H1 (cell line): ENCODE measurements at regions not wholly inside any gene's neighbourhood (a gene's known extent, or its start where the extent isn't known, plus 50 kb on each side); places are given as distances from the start of the nearest gene placed in this dataset.

Experiments
- CTCF ChIA-PET: fragments of 300-600 bp; sonication (Branson Sonifier 250); formaldehyde crosslinking; loops from one replicate; lab custom pipeline; 2021; ENCODE audit not compliant: partially characterized antibody; lab: Charles Lee
- POLR2A ChIA-PET: fragments of 300-600 bp; sonication (Branson Sonifier 250); formaldehyde crosslinking; loops from one replicate; lab custom pipeline; 2021; ENCODE audit warnings: inconsistent platforms; ENCODE audit not compliant: partially characterized antibody; lab: Charles Lee
- DNase-seq, 2 experiments: peaks; one replicate each; pipeline versions ENCODE4 v3.0.0 to v3.0.0-alpha.2; 2010 to 2022; ENCODE audit warnings: low spot score in 2 of 2, low read depth in 1 of 2, mixed read lengths in 1 of 2
- FAIRE-seq: peaks from 2 replicates; lab custom pipeline; 2011; peaks lifted over from hg19 to GRCh38; lab: Jason Lieb, UNC
- H2AFZ ChIP-seq: 2 replicates; pipeline ENCODE4 v1.8.1; 2012; ENCODE audit warnings: low read length, inconsistent platforms
- H2AK5ac ChIP-seq: 2 replicates; pipeline ENCODE4 v1.6.1; 2013; ENCODE audit warnings: low read depth, low read length
- H2BK120ac ChIP-seq: replicated peaks from 2 replicates; pipeline ENCODE3; 2013; ENCODE audit warnings: low read depth, low read length, inconsistent platforms
- H2BK12ac ChIP-seq: 2 replicates; pipeline ENCODE4 v1.6.1; 2013; ENCODE audit warnings: low read depth, low read length
- H2BK15ac ChIP-seq: 2 replicates; pipeline ENCODE4 v1.6.1; 2013; ENCODE audit warnings: low read length
- H2BK20ac ChIP-seq: 2 replicates; pipeline ENCODE4 v1.6.1; 2013; ENCODE audit warnings: low read length
- H2BK5ac ChIP-seq: 2 replicates; pipeline ENCODE4 v1.6.1; 2013; ENCODE audit warnings: low read depth, low read length
- H3K14ac ChIP-seq: 2 replicates; pipeline ENCODE4 v1.6.1; 2013; ENCODE audit warnings: inconsistent platforms; ENCODE audit not compliant: insufficient read length
- H3K18ac ChIP-seq: 2 replicates; pipeline ENCODE4 v1.6.1; 2013; ENCODE audit warnings: low read length; ENCODE audit errors: extremely low read depth
- H3K23ac ChIP-seq: 2 replicates; pipeline ENCODE4 v1.6.1; 2013; ENCODE audit warnings: inconsistent platforms; ENCODE audit not compliant: insufficient read length
- H3K23me2 ChIP-seq: 2 replicates; pipeline ENCODE4 v1.6.1; 2013; ENCODE audit warnings: low read depth, low read length
- H3K27ac ChIP-seq: 2 replicates; pipeline ENCODE4 v1.6.1; 2011; ENCODE audit warnings: low read depth, low read length, inconsistent platforms
- H3K27me3 ChIP-seq, 4 experiments: replicated peaks in 1 of 4; 1 replicate in 1 of 4; 2 replicates in 3 of 4; pipeline versions ENCODE4 v1.6.1 to v1.8.1; 2011 to 2013; ENCODE audit warnings: low read length in 3 of 4, mild to moderate bottlenecking in 3 of 4, inconsistent platforms in 2 of 4, mixed read lengths in 2 of 4, moderate library complexity in 1 of 4; ENCODE audit not compliant: control insufficient read depth in 3 of 4, insufficient read depth in 3 of 4; ENCODE audit errors: extremely low read depth in 1 of 4
- H3K36me3 ChIP-seq, 4 experiments: 2 replicates each; pipeline versions ENCODE4 v1.6.1 to v1.8.1; 2011 to 2013; ENCODE audit warnings: mild to moderate bottlenecking in 4 of 4, low read length in 3 of 4, moderate library complexity in 2 of 4, control low read depth in 1 of 4, inconsistent platforms in 1 of 4; ENCODE audit not compliant: insufficient read depth in 4 of 4, control insufficient read depth in 2 of 4
- H3K4ac ChIP-seq: replicated peaks from 2 replicates; pipeline ENCODE3; 2013; ENCODE audit warnings: low read length, low read depth, mixed read lengths, inconsistent platforms; ENCODE audit not compliant: insufficient read length
- H3K4me1 ChIP-seq, 4 experiments: replicated peaks in 1 of 4; 1 replicate in 1 of 4; 2 replicates in 3 of 4; pipeline versions ENCODE4 v1.6.1 to v1.8.1; 2011 to 2013; ENCODE audit warnings: low read length in 3 of 4, inconsistent platforms in 2 of 4, mixed read lengths in 1 of 4; ENCODE audit not compliant: insufficient read depth in 4 of 4, control insufficient read depth in 3 of 4
- H3K4me2 ChIP-seq, 2 experiments: 2 replicates each; pipeline versions ENCODE4 v1.6.1 to v1.8.1; 2011 to 2013; ENCODE audit warnings: low read depth in 2 of 2, low read length in 2 of 2, control low read depth in 1 of 2, inconsistent platforms in 1 of 2, mild to moderate bottlenecking in 1 of 2; ENCODE audit not compliant: insufficient read depth in 1 of 2
- H3K4me3 ChIP-seq, 4 experiments: fragments of 200-600, 300-600 bp in 1 of 4; sonication (generic), shearing (Covaris generic), sonication (Bioruptor Twin) in 1 of 4; 2 replicates each; pipeline versions ENCODE4 v1.5.1 to v1.8.1; 2011 to 2016; ENCODE audit warnings: low read length in 4 of 4, low read depth in 3 of 4, control low read depth in 2 of 4, inconsistent platforms in 2 of 4, mild to moderate bottlenecking in 2 of 4, mixed read lengths in 1 of 4, moderate library complexity in 1 of 4; ENCODE audit not compliant: insufficient read depth in 2 of 4; ENCODE audit errors: extremely low read depth in 1 of 4
- H3K56ac ChIP-seq: replicated peaks from 2 replicates; pipeline ENCODE3; 2013; ENCODE audit warnings: low read depth, mild to moderate bottlenecking, mixed read lengths, low read length, inconsistent platforms; ENCODE audit not compliant: insufficient read length
- H3K79me1 ChIP-seq: 2 replicates; pipeline ENCODE4 v1.6.1; 2013; ENCODE audit warnings: low read depth, low read length, control low read depth
- H3K79me2 ChIP-seq, 2 experiments: 2 replicates each; pipeline versions ENCODE4 v1.6.1 to v1.8.1; 2012 to 2013; ENCODE audit warnings: low read length in 2 of 2, mild to moderate bottlenecking in 2 of 2, inconsistent platforms in 1 of 2; ENCODE audit not compliant: insufficient read depth in 2 of 2, control insufficient read depth in 1 of 2
- H3K9ac ChIP-seq, 4 experiments: replicated peaks in 1 of 4; 1 replicate in 1 of 4; 2 replicates in 3 of 4; pipeline versions ENCODE4 v1.6.1 to v1.8.1; 2011 to 2013; ENCODE audit warnings: low read depth in 3 of 4, low read length in 3 of 4, control low read depth in 2 of 4, mild to moderate bottlenecking in 2 of 4, moderate library complexity in 2 of 4, inconsistent platforms in 1 of 4; ENCODE audit errors: extremely low read depth in 1 of 4
- H3K9me3 ChIP-seq, 2 experiments: 2 replicates each; pipeline versions ENCODE4 v1.6.1 to v1.8.1; 2012 to 2013; ENCODE audit warnings: mild to moderate bottlenecking in 2 of 2, moderate library complexity in 2 of 2, control low read depth in 1 of 2, inconsistent platforms in 1 of 2, low read depth in 1 of 2, low read length in 1 of 2, mixed read lengths in 1 of 2; ENCODE audit not compliant: insufficient read depth in 2 of 2
- H4K20me1 ChIP-seq, 2 experiments: replicated peaks in 1 of 2; 2 replicates each; pipeline versions ENCODE3 to v1.8.1; 2011 to 2013; ENCODE audit warnings: inconsistent platforms in 2 of 2, low read length in 2 of 2, mild to moderate bottlenecking in 1 of 2; ENCODE audit not compliant: insufficient read depth in 2 of 2, control insufficient read depth in 1 of 2
- H4K5ac ChIP-seq: 2 replicates; pipeline ENCODE4 v1.6.1; 2013; ENCODE audit warnings: low read length, low read depth, mixed read lengths, inconsistent platforms; ENCODE audit not compliant: insufficient read length
- H4K8ac ChIP-seq: 2 replicates; pipeline ENCODE4 v1.8.0; 2013; ENCODE audit warnings: mild to moderate bottlenecking, moderate library complexity, low read length, inconsistent platforms; ENCODE audit not compliant: insufficient read depth; ENCODE audit errors: extremely low read depth
- H4K91ac ChIP-seq: replicated peaks from 2 replicates; pipeline ENCODE3; 2013; ENCODE audit warnings: low read length, mixed read lengths, inconsistent platforms; ENCODE audit not compliant: insufficient read length
- BACH1 ChIP-seq: IDR thresholded peaks from 2 replicates; pipeline ENCODE4 v1.6.1; 2012; ENCODE audit warnings: low read length, improper control_type of control experiment
- CBX5 ChIP-seq: fragments of 300-800, 300-1000 bp; sonication (generic); IDR thresholded peaks from 2 replicates; pipeline ENCODE4 v1.7.1; 2016; ENCODE audit warnings: antibody characterized with exemption, low read length, low read depth
- CEBPB ChIP-seq: IDR thresholded peaks from 2 replicates; pipeline ENCODE4 v1.6.1; 2012; ENCODE audit warnings: low read depth, low read length
- E2F6 ChIP-seq: IDR thresholded peaks from 2 replicates; pipeline ENCODE4 v1.6.1; 2012; ENCODE audit warnings: inconsistent platforms
- NANOG ChIP-seq: IDR thresholded peaks from 2 replicates; pipeline ENCODE4 v1.6.1; 2011; ENCODE audit warnings: low read length, low read depth, mild to moderate bottlenecking, inconsistent platforms; ENCODE audit not compliant: insufficient read depth, poor library complexity, severe bottlenecking
- NRF1 ChIP-seq: IDR thresholded peaks from 2 replicates; pipeline ENCODE4 v1.6.1; 2011; ENCODE audit warnings: mild to moderate bottlenecking, low read depth, low read length, improper control_type of control experiment
- PHF8 ChIP-seq: fragments of 200-600 bp; sonication (generic); conservative IDR thresholded peaks from 2 replicates; pipeline ENCODE4 v1.7.1; 2012; ENCODE audit warnings: low read depth, mild to moderate bottlenecking, inconsistent platforms, low read length, moderate library complexity
- POLR2AphosphoS5 ChIP-seq: IDR thresholded peaks from 2 replicates; pipeline ENCODE4 v1.6.1; 2011; ENCODE audit warnings: low read depth, low read length
- RBBP5 ChIP-seq: IDR thresholded peaks from 2 replicates; pipeline ENCODE4 v1.7.1; 2012; ENCODE audit warnings: low read depth, mild to moderate bottlenecking, inconsistent platforms, low read length, moderate library complexity, borderline replicate concordance
- RXRA ChIP-seq: IDR thresholded peaks from 2 replicates; pipeline ENCODE4 v1.6.1; 2011; ENCODE audit warnings: low read depth, mild to moderate bottlenecking, low read length, moderate library complexity; ENCODE audit not compliant: insufficient read depth
- SAP30 ChIP-seq: fragments of 300-600 bp; sonication (generic); IDR thresholded peaks from 2 replicates; pipeline ENCODE4 v1.7.1; 2012; ENCODE audit warnings: low read length, moderate library complexity, mild to moderate bottlenecking, inconsistent platforms; ENCODE audit not compliant: insufficient read depth, insufficient replicate concordance
- SIX5 ChIP-seq: IDR thresholded peaks from 2 replicates; pipeline ENCODE4 v1.6.1; 2011; ENCODE audit warnings: mild to moderate bottlenecking, low read depth, low read length
- WGBS, 2 experiments: shearing (Covaris generic) in 1 of 2; methylation state at CpG; one replicate each; pipeline versions ENCODE4 v1.1.6 to v1.1.7; 2013 to 2015; ENCODE audit warnings: low lambda C conversion rate in 2 of 2, mixed read lengths in 2 of 2, inconsistent platforms in 1 of 2, low coverage in 1 of 2, missing lambda C conversion rate in 1 of 2; ENCODE audit not compliant: insufficient replicate concordance in 2 of 2, insufficient coverage in 1 of 2, insufficient read length in 1 of 2; ENCODE audit errors: extremely low coverage in 1 of 2, missing lambda C conversion rate in 1 of 2; 5-methylcytosine and 5-hydroxymethylcytosine counted together
- TF ChIP-seq, protein P1 (sequence below): IDR thresholded peaks from 2 replicates; pipeline ENCODE4 v1.6.1; 2012; ENCODE audit warnings: low read length, inconsistent platforms

DNA sequence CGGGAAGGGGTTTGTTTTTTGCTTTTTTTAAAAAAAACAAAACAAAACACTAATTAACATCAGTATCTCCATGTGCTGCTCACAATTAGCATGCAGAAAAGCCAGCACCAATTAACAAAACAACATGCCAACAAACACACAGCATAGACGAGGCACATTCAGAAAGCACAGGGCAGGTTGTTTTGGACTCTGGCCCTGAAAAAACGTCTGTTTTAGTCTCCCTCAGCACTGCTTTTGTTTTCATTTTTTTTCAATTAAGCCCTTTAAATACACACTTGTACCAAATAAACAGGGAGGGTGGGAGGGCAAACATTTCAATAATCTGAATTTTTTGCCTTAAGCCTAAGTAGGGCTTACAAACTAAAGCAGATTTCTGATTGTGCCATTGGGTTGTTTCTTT, 309.6 kb downstream of the DTWD2 start:
- CTCF ChIA-PET, result no interaction called here
- Histone ChIP-seq H3K4ac (no peak overlapping the region), H3K56ac (no peak overlapping the region), H3K27ac (no peak overlapping the region), H4K20me1 (no peaks in the 10 kb centered on the region), H3K18ac (no peak overlapping the region), H3K79me2 (no peaks in the 10 kb centered on the region), H3K36me3 (no peaks in the 10 kb centered on the region), H3K79me1 (no peaks in the 10 kb centered on the region), H3K27me3 (peaks cover 0 to 2% (median 0%) of the 10 kb centered on the region in 4 experiments; a peak in 1 of 7 replicates), H3K4me3 (no peak overlapping the region), H3K14ac (no peak overlapping the region), H3K23me2 (no peaks in the 10 kb centered on the region), H3K23ac (no peak overlapping the region), H4K91ac (no peak overlapping the region), H2BK120ac (no peak overlapping the region), H2AK5ac (no peak overlapping the region), H2AFZ (peak overlapping the region; percentile 54; the same call in 1 of the 2 replicates), H4K8ac (no peak overlapping the region), H3K4me1 (no peaks in the 10 kb centered on the region), H2BK15ac (no peak overlapping the region), H3K4me2 (no peak overlapping the region), H2BK5ac (no peak overlapping the region), H3K9ac (no peak overlapping the region), H3K9me3 (no peaks in the 10 kb centered on the region), H2BK12ac (no peak overlapping the region), H4K5ac (no peak overlapping the region), H2BK20ac (no peak overlapping the region)
- FAIRE-seq, result no peak
- 74% methylated on average over 3 of the region's 3 CpGs; no CpG with 5 or more reads in 1 of the 2 experiments for WGBS, 2 experiments
- DNase-seq, result no peak
- POLR2A ChIA-PET, result no interaction called here
- no peak for TF ChIP-seq POLR2AphosphoS5
- no peak for TF ChIP-seq CEBPB
- TF ChIP-seq SAP30, result no peak
- no peak for TF ChIP-seq NRF1
- no peak for TF ChIP-seq RXRA
- TF ChIP-seq, protein P1, sequence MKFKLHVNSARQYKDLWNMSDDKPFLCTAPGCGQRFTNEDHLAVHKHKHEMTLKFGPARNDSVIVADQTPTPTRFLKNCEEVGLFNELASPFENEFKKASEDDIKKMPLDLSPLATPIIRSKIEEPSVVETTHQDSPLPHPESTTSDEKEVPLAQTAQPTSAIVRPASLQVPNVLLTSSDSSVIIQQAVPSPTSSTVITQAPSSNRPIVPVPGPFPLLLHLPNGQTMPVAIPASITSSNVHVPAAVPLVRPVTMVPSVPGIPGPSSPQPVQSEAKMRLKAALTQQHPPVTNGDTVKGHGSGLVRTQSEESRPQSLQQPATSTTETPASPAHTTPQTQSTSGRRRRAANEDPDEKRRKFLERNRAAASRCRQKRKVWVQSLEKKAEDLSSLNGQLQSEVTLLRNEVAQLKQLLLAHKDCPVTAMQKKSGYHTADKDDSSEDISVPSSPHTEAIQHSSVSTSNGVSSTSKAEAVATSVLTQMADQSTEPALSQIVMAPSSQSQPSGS, result no peak
- TF ChIP-seq RBBP5, result no peak
- TF ChIP-seq SIX5, result no peak
- no peak for TF ChIP-seq E2F6
- TF ChIP-seq PHF8, result no peak
- TF ChIP-seq CBX5, result no peak
- TF ChIP-seq NANOG, result no peak
- no peak for TF ChIP-seq BACH1
